Suprapubic skin (tissue), 4 donors: ENCODE measurements at regions not wholly inside any gene's neighbourhood (a gene's known extent, or its start where the extent isn't known, plus 50 kb on each side); places are given as distances from the start of the nearest gene placed in this dataset.

Experiments used
- EP300 ChIP-seq: sonication (generic); formaldehyde crosslinking; IDR thresholded peaks from one replicate; pipeline ENCODE4 v1.6.1; 2017; ENCODE audit warnings: antibody characterized with exemption
- POLR2A ChIP-seq, 2 donors: fragments of 450-650 bp; IDR thresholded peaks; one replicate each; pipeline ENCODE4 v1.6.1; 2017; ENCODE audit warnings: antibody characterized with exemption in 2 of 2, mild to moderate bottlenecking in 2 of 2, moderate library complexity in 2 of 2
- POLR2AphosphoS5 ChIP-seq, 3 donors: sonication (generic); formaldehyde crosslinking; IDR thresholded peaks; one replicate each; pipeline ENCODE4 v1.6.1; 2017; ENCODE audit warnings: antibody characterized with exemption in 3 of 3
- TF ChIP-seq, protein P1 (sequence below), 2 donors: fragments of 200-600 bp in 1 of 2; fragments of 450-650 bp in 1 of 2; sonication (generic) in 1 of 2; IDR thresholded peaks; one replicate each; pipeline ENCODE4 v1.5.1; 2016 to 2019; ENCODE audit warnings: antibody characterized with exemption in 2 of 2, mild to moderate bottlenecking in 1 of 2, moderate library complexity in 1 of 2

DNA sequence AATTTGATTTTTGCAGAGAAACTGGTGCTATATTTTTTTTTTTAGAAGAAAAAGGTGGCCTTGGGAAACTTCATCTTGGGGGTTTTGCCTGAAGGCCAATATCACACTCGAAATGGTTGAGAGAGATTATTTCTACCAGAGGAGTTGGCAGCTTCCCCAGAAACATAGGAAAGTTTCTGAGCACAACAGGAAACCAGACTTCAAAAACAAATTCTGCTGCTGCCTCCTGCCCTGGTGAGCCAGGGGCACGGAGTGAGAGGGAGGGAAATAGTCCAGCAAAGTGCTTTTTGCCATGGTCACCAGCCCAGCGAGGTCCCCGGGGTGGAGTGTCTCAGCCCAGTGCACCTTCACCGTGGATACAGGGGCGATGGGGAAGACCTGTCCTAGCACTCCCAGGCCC lies 61.1 kb downstream of the FOXI2 start:
- TF ChIP-seq, protein P1, sequence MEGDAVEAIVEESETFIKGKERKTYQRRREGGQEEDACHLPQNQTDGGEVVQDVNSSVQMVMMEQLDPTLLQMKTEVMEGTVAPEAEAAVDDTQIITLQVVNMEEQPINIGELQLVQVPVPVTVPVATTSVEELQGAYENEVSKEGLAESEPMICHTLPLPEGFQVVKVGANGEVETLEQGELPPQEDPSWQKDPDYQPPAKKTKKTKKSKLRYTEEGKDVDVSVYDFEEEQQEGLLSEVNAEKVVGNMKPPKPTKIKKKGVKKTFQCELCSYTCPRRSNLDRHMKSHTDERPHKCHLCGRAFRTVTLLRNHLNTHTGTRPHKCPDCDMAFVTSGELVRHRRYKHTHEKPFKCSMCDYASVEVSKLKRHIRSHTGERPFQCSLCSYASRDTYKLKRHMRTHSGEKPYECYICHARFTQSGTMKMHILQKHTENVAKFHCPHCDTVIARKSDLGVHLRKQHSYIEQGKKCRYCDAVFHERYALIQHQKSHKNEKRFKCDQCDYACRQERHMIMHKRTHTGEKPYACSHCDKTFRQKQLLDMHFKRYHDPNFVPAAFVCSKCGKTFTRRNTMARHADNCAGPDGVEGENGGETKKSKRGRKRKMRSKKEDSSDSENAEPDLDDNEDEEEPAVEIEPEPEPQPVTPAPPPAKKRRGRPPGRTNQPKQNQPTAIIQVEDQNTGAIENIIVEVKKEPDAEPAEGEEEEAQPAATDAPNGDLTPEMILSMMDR (IDR thresholded peaks at IDR 0.05), result no peak
- no peak for TF ChIP-seq EP300
- TF ChIP-seq POLR2A (IDR thresholded peaks at IDR 0.05), result no peak
- TF ChIP-seq POLR2AphosphoS5 (IDR thresholded peaks at IDR 0.05), result no peak
